Neural progenitor cell (in vitro differentiated cells): ENCODE measurements at regions not wholly inside any gene's neighbourhood (a gene's known extent, or its start where the extent isn't known, plus 50 kb on each side); places are given as distances from the start of the nearest gene placed in this dataset.

Experiments used
- DNase-seq: peaks from one replicate; pipeline ENCODE4 v3.0.0-alpha.2; 2016; ENCODE audit warnings: low spot score
- H2AFZ ChIP-seq: fragments of 200-600 bp; sonication (generic); replicated peaks from 2 replicates; pipeline ENCODE4 v1.6.1; 2016; ENCODE audit warnings: antibody characterized with exemption
- H3F3A ChIP-seq: fragments of 200-600 bp; sonication (generic); 2 replicates; pipeline ENCODE4 v1.6.1; 2016; ENCODE audit warnings: antibody characterized with exemption, low read depth
- H3K27ac ChIP-seq: fragments of 200-600 bp; sonication (generic); 2 replicates; pipeline ENCODE4 v1.5.1; 2016; ENCODE audit warnings: mild to moderate bottlenecking
- H3K27me3 ChIP-seq: fragments of 200-600 bp; sonication (generic); 2 replicates; pipeline ENCODE4 v1.6.1; 2016; ENCODE audit warnings: mild to moderate bottlenecking, moderate library complexity
- H3K36me3 ChIP-seq: fragments of 200-600 bp; sonication (generic); 2 replicates; pipeline ENCODE4 v1.5.1; 2016
- H3K4me1 ChIP-seq: fragments of 200-600 bp; sonication (generic); 2 replicates; pipeline ENCODE4 v1.6.1; 2016; ENCODE audit warnings: mixed run types
- H3K4me2 ChIP-seq: fragments of 200-600 bp; sonication (generic); 2 replicates; pipeline ENCODE4 v1.6.1; 2016
- H3K4me3 ChIP-seq: fragments of 200-600 bp; sonication (generic); 2 replicates; pipeline ENCODE4 v1.5.1; 2016
- H3K79me2 ChIP-seq: fragments of 200-600 bp; sonication (generic); 2 replicates; pipeline ENCODE4 v1.6.1; 2016; ENCODE audit warnings: low read depth
- H3K9ac ChIP-seq: fragments of 200-600 bp; sonication (generic); 2 replicates; pipeline ENCODE4 v1.6.1; 2016
- H3K9me3 ChIP-seq: fragments of 200-600 bp; sonication (generic); 2 replicates; pipeline ENCODE4 v1.5.1; 2016; ENCODE audit warnings: low read depth
- H4K20me1 ChIP-seq: fragments of 200-600 bp; sonication (generic); 2 replicates; pipeline ENCODE4 v1.6.1; 2016; ENCODE audit warnings: low read depth
- H3K27ac Mint-ChIP-seq: 3 replicates; pipeline ENCODE4 v1.8.0; 2021; ENCODE audit warnings: mixed read lengths
- H3K27me3 Mint-ChIP-seq: 2 replicates; pipeline ENCODE4 v1.8.0; 2022; ENCODE audit warnings: low read depth, mild to moderate bottlenecking, inconsistent platforms, moderate library complexity, mixed read lengths; ENCODE audit not compliant: insufficient read depth
- H3K36me3 Mint-ChIP-seq: 3 replicates; pipeline ENCODE4 v1.8.0; 2021; ENCODE audit warnings: mixed read lengths
- H3K4me1 Mint-ChIP-seq: 3 replicates; pipeline ENCODE4 v1.8.0; 2021; ENCODE audit warnings: mixed read lengths
- H3K4me3 Mint-ChIP-seq: 3 replicates; pipeline ENCODE4 v1.8.0; 2021; ENCODE audit warnings: mild to moderate bottlenecking, moderate library complexity, mixed read lengths
- H3K9me3 Mint-ChIP-seq: 3 replicates; pipeline ENCODE4 v1.8.0; 2020; ENCODE audit warnings: mixed read lengths
- EZH2 ChIP-seq: fragments of 200-600 bp; sonication (generic); IDR thresholded peaks from 2 replicates; pipeline ENCODE4 v1.6.1; 2017; ENCODE audit warnings: antibody characterized with exemption, mild to moderate bottlenecking, moderate library complexity
- EZH2phosphoT487 ChIP-seq: fragments of 200-600 bp; sonication (generic); IDR thresholded peaks from 2 replicates; pipeline ENCODE4 v1.6.1; 2017; ENCODE audit warnings: antibody characterized with exemption
- TF ChIP-seq, protein P1 (sequence below): fragments of 200-600 bp; sonication (generic); IDR thresholded peaks from 2 replicates; pipeline ENCODE4 v1.5.1; 2017; ENCODE audit warnings: antibody characterized with exemption, mild to moderate bottlenecking

- Mint-ChIP-seq H3K36me3 (no peaks in the 10 kb centered on the region), H3K9me3 (no peaks in the 10 kb centered on the region), H3K27ac (no peak overlapping the region), H3K4me3 (no peak overlapping the region), H3K27me3 (peaks cover 3% of the 10 kb centered on the region), H3K4me1 (no peaks in the 10 kb centered on the region)
- H4K20me1 ChIP-seq: no peaks in the 10 kb centered on the region
- no peak for TF ChIP-seq EZH2phosphoT487
- TF ChIP-seq, protein P1, sequence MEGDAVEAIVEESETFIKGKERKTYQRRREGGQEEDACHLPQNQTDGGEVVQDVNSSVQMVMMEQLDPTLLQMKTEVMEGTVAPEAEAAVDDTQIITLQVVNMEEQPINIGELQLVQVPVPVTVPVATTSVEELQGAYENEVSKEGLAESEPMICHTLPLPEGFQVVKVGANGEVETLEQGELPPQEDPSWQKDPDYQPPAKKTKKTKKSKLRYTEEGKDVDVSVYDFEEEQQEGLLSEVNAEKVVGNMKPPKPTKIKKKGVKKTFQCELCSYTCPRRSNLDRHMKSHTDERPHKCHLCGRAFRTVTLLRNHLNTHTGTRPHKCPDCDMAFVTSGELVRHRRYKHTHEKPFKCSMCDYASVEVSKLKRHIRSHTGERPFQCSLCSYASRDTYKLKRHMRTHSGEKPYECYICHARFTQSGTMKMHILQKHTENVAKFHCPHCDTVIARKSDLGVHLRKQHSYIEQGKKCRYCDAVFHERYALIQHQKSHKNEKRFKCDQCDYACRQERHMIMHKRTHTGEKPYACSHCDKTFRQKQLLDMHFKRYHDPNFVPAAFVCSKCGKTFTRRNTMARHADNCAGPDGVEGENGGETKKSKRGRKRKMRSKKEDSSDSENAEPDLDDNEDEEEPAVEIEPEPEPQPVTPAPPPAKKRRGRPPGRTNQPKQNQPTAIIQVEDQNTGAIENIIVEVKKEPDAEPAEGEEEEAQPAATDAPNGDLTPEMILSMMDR: no peak
- no peak for TF ChIP-seq EZH2
- no peaks in the 10 kb centered on the region for H3F3A ChIP-seq
- no peaks in the 10 kb centered on the region for H3K9me3 ChIP-seq
- no peak overlapping the region for H3K4me3 ChIP-seq
- DNase-seq: no peak
- no peaks in the 10 kb centered on the region for H3K79me2 ChIP-seq
- no peak overlapping the region for H3K27ac ChIP-seq
- no peaks in the 10 kb centered on the region for H3K27me3 ChIP-seq
- no peak overlapping the region for H2AFZ ChIP-seq
- H3K36me3 ChIP-seq: no peaks in the 10 kb centered on the region
- H3K4me1 ChIP-seq: no peaks in the 10 kb centered on the region
- H3K4me2 ChIP-seq: no peak overlapping the region
- no peak overlapping the region for H3K9ac ChIP-seq
Measured at GRCh38 chrX:142637206-142637605, 388.5 kb upstream of the SPANXN4 start.

- DNase-seq: no peak
Measured at GRCh38 chrX:142616636-142617035, 409.1 kb upstream of the SPANXN4 start.

GRCh38 chrX:142613403-142613802, 408.3 kb upstream of the MAGEC2 start:
- no peaks in the 10 kb centered on the region for H3K9me3 Mint-ChIP-seq

More at GRCh38 chrX:142616636-142617035, 409.1 kb upstream of the SPANXN4 start:
- no peaks in the 10 kb centered on the region for H3K79me2 ChIP-seq
- H3K9me3 ChIP-seq: no peaks in the 10 kb centered on the region
- no peak overlapping the region for H3K27ac Mint-ChIP-seq
- no peaks in the 10 kb centered on the region for H3K27me3 ChIP-seq
- no peak overlapping the region for H3K9ac ChIP-seq
- H3K4me3 ChIP-seq: no peak overlapping the region
- H3K36me3 Mint-ChIP-seq: no peaks in the 10 kb centered on the region
- H3K4me1 ChIP-seq: no peaks in the 10 kb centered on the region
- no peaks in the 10 kb centered on the region for H3K27me3 Mint-ChIP-seq
- TF ChIP-seq EZH2phosphoT487 (no peak), EZH2 (no peak)
- TF ChIP-seq, protein P1: no peak
- H3K4me2 ChIP-seq: no peak overlapping the region
- H3K4me1 Mint-ChIP-seq: no peaks in the 10 kb centered on the region
- no peaks in the 10 kb centered on the region for H3K36me3 ChIP-seq
- H2AFZ ChIP-seq: no peak overlapping the region
- H4K20me1 ChIP-seq: no peaks in the 10 kb centered on the region
- H3K4me3 Mint-ChIP-seq: no peak overlapping the region
- H3K9me3 Mint-ChIP-seq: no peaks in the 10 kb centered on the region
- H3F3A ChIP-seq: no peaks in the 10 kb centered on the region
- no peak overlapping the region for H3K27ac ChIP-seq

More at GRCh38 chrX:142613403-142613802, 408.3 kb upstream of the MAGEC2 start:
- no peak overlapping the region for H3K9ac ChIP-seq
- no peaks in the 10 kb centered on the region for H3K36me3 ChIP-seq
- H3K4me2 ChIP-seq: no peak overlapping the region
- H3K79me2 ChIP-seq: no peaks in the 10 kb centered on the region
- no peak overlapping the region for H3K27ac ChIP-seq
- H3K4me1 ChIP-seq: no peaks in the 10 kb centered on the region
- no peak for DNase-seq
- H3K36me3 Mint-ChIP-seq: no peaks in the 10 kb centered on the region
- TF ChIP-seq, protein P1: no peak
- TF ChIP-seq EZH2phosphoT487 (no peak), EZH2 (no peak)
- no peak overlapping the region for H3K4me3 Mint-ChIP-seq
- H3F3A ChIP-seq: no peaks in the 10 kb centered on the region
- no peak overlapping the region for H2AFZ ChIP-seq
- H3K4me3 ChIP-seq: no peak overlapping the region
- no peak overlapping the region for H3K27ac Mint-ChIP-seq
- peaks cover 6% of the 10 kb centered on the region for H3K9me3 ChIP-seq
- H3K27me3 Mint-ChIP-seq: peaks cover 3% of the 10 kb centered on the region
- no peaks in the 10 kb centered on the region for H4K20me1 ChIP-seq
- no peaks in the 10 kb centered on the region for H3K27me3 ChIP-seq
- H3K4me1 Mint-ChIP-seq: no peaks in the 10 kb centered on the region
